ENCODE measurements at regions not wholly inside any gene's neighbourhood (a gene's known extent, or its start where the extent isn't known, plus 50 kb on each side); places are given as distances from the start of the nearest gene placed in this dataset.
"Not testable (repeated sequence)": the region's sequence is repeated elsewhere in the genome, so short reads cannot be mapped to it uniquely, and the experiment has no call there.

DNA sequence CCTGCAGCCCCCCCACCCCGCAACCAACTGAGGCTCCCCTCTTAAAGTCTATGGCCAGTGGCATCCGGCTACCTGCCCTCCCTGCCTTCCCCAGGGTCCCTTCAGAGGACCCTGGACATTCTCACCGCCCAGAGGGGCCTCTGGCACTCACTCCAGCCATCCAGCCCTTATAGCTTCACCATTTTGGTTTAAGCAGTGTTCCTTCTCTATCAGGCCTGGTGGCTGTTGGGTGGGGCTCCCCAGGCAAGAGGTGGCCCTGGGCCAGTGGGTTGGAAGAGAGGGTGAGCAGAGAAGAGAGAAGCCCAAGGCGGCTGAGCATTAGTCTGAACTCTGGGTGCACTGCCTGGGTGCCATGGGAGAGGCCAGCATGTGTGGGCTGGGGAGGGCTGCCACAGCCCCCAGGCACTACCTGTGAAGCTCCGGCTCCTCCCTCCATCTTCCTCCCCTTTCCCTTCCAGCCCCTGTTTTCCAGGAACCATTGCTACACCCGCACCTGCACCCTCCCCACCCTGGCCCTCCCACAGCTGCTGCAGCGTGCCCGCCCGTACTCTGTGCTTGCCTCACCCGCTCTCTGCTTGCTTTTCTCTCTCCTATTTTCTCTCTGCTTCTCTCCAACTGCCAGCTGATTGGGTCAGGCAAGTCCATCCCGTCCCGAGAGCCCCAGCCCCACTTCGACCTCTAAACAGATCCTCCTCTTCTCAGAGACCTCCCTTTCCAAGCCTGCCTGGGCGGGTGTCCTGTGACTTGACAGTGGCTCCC lies 168.2 kb downstream of the TBC1D2B start:
- DNase-seq (ENCODE audit: low read depth), result no peak

DNA sequence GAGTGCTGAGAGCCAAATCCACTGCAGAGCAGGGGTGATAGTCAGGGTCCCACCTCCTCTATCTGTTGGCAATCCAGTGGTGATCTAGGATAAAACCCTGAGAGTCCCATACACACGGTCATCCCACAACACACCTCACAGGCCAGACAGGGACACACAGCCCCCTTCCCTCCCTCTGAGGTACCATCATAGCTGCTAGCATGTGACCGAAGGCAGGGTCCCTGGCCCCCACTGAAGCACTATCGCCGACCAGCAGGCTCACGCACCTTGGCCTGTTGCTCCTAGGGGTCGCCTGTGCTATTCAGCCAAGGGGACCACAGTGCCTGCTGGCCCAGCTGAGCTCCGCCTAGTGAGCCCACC lies 168.8 kb downstream of the TBC1D2B start:
- not testable (repeated sequence) for DNase-seq (ENCODE audit: low read depth)

DNA sequence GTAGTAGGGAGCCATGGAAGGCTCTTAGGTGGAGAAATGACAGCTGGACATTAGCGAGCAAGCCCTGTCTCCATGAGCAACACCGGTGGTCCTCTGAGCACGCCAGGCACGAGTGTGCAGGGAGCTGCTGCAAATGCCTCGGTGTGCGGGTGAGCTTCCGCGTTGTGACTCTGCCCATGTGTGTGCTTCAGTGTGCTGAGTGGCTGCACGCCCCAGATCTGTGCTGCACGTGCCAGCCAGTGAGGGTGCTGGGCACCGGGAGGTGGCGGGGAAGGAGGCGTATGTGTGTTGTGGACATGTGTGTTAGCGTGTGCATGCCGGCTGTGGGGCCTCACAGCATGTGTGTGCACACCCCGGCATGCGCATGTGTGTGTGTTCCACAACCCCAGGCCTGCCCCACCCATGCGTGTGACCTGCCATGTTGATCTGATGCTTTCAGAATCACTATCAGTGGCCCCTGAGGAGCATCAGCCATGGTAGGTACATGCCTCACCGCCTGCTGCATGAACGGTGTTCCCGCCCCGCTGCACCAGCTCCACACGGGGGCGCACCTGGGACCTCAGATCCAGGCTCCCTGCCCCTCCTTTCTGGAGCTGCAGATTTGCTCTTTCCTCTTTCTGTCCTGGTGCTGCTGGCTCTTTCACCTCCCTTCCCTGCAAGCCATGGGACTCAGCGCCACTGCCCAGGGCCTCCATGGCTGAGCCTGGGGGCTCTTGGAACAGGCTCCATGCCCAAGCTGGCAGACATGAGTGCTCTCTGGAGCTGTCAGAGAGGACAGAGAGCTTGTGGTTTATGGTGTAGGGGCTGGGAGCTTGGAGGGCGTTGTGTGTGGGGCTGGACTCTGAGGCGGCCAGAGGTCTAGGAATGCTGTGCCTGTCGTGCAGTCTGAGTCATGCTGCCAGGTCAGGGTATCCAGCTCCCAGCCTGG lies 169.4 kb downstream of the TBC1D2B start:
- DNase-seq (ENCODE audit: low read depth), result peak; percentile 52

DNA sequence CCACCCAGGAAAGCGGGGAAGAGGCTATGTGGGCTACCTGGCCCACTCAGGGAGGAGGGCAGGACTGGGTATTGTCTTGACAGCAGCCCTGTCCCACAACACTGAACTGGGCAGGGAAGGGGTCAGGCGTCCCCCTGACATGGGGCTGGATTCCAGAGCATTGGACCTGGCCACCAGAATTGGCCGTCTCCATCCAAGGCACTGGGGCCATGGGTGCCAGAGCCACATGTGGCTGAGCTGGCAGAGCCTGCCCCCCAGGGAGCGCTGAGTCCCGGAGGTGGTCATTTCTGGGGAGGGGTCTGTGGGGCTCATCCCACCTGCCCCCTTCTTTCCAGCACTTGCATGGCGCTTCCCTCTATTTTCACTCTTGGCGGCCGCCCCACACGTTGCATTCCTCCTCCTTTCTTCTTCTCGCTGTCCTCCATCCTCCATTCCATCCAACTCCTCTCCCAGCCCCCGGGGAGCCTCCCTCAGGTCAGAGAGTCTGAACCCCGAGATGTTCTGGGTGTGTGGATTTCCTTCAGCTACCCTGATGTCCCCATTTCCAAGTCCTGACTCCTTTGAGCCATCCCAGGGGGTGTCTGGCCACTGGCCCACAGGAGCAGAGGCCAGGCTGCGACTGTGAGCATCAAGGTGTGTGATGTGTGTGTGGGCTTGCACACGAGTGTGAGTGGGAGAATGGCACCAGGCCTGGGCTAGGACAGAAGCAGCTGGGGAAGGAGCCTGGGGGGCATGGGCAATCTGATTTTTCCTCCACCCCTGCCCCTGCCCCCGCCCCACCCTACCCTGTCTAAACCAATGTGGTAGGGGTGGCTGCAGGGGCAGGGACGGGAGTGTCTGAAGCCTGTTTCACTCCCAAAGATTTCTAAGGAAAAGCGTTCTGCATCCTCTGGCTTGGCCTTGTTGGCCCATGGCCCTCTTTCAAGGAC lies 171.2 kb downstream of the TBC1D2B start:
- DNase-seq (ENCODE audit: low read depth), result not testable (repeated sequence)

DNA sequence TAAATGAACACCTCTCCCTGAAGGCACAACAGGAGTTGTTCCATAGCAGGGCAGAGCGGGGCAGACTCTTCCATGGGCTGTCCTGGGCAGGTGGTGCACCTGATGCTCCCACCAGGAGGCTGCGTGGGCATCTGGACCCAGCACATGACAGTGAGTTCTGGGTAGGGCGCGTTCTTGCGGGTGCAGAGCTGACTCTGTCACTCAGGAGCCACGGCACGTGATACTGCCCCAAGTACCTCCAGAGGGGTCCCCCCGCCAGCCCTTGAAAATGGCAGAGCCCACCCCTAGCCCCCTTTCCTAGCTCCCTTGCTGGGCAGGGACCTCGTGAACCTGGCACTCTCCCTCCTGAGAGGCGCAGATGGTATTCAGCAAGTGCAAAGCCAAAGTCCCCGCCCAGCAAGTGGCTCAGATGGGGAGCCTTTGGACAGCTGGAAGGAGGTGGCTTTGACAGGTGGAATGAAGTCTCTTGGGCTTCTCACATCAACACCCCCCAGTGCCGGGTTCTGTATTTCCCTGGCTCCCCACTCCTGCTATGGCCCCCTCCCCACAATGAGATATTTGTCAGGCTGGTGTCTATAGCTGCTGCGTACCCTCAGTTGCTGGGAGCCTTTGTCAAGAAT lies 172.1 kb downstream of the TBC1D2B start:
- no peak for DNase-seq (ENCODE audit: low read depth)

DNA sequence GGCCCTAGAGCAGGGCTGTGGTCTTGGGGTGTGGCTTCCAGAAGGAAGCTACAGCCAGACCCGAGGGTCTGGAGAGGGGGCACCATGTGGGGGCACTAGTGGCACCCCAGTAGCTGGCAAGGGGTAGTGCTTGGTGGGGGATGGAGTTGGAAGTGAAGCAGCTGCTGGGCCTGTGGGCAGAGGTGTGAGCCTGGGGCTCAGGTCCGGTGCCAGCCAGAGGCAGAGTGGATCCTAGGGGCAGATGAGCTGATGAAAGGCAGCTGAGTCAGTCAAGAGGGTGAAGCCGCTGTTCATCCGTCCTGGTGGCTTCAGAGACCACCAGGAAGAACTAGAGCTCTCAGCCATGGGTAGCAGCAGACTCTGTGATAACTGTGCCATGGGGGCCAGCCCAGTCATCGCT lies 172.6 kb downstream of the TBC1D2B start:
- DNase-seq (ENCODE audit: low read depth), result no peak

DNA sequence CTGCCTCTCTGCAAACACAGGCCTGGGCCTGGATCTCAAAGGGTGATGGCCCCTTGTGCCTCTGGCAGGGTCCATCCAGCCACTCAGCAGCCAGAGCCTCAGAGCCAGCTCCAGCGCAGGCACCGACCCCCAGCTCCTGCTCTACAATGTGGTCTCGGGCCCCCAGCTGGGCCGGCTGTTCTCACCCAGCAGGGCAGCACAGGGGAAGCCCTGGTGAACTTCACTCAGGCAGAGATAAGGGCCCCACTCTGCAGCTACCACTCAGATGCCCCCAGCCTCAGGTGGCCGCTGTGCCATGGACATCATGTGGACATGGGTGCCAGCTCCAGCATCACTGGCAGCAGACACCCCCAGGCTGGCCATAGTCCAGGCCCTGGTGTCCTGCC lies 173.1 kb downstream of the TBC1D2B start:
- no peak for DNase-seq (ENCODE audit: low read depth)

DNA sequence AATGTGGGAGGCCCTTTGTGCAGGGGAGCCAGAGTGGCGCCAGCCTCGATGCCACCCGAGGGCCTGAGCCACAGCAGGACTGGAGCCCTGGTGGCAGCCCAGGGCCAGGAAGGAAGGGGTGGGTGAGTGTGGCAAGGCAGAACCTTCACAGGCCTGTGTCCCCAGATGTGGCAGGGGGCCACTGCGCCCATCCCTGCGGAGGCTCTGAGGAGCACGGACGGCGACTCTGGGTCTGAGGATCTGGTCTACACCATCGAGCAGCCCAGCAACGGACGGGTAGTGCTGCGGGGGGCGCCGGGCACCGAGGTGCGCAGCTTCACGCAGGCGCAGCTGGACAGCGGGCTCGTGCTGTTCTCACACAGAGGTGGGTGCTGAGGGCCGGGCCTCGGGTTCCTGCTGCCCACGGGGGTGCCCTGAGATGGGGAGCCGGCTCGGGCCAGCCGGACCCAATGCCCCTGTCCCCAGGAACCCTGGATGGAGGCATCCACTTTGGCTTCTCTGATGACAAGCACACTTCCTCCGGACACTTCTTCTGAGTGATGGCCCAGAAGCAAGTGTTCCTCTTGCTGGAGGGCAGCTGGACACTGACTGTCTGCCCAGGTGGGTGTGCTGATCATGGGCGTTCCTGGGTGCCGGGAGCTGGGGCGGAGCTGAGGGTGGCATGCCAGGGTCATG lies 173.6 kb downstream of the TBC1D2B start:
- not testable (repeated sequence) for DNase-seq (ENCODE audit: low read depth)

DNA sequence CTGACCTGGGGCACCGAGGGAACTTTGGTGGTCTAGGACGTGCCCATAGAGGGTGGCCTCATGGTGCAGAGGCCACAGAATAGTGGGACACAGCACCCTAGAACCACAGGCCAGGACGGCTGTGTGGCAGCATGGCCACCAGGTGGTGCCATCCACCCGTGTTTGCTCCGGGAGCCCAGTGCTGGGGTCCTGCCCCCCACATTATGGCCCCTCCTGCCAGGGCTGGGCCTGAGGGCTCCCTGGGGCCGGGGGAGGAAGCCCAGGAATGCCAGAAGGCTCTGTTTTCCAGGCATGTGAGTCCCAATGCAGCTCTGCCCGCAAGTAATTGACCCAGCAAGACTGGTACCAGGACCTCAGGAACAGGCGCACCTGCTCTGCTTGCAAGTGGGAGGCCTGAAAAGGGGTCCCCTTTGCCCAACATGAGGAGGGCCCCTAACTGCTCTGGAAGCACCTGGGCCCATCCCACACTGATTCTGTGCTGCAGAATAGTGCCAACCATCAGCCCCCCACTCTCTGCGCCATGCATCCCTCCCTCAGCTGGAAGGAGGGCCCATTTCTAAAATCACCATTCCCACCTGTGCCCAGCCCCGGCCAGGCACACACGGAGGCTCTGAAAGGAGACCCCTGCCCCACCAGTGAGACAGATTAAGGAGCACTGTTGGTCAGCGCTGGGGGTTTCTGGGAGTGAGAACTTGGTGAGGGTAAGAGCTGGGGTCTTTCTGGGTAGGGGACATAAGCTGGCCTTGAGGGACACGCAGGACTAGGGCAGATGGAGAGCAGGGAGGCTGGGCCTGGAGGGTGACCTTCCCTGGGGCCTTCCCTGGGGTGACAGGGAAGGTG lies 174.4 kb downstream of the TBC1D2B start:
- DNase-seq (ENCODE audit: low read depth), result not testable (repeated sequence)

DNA sequence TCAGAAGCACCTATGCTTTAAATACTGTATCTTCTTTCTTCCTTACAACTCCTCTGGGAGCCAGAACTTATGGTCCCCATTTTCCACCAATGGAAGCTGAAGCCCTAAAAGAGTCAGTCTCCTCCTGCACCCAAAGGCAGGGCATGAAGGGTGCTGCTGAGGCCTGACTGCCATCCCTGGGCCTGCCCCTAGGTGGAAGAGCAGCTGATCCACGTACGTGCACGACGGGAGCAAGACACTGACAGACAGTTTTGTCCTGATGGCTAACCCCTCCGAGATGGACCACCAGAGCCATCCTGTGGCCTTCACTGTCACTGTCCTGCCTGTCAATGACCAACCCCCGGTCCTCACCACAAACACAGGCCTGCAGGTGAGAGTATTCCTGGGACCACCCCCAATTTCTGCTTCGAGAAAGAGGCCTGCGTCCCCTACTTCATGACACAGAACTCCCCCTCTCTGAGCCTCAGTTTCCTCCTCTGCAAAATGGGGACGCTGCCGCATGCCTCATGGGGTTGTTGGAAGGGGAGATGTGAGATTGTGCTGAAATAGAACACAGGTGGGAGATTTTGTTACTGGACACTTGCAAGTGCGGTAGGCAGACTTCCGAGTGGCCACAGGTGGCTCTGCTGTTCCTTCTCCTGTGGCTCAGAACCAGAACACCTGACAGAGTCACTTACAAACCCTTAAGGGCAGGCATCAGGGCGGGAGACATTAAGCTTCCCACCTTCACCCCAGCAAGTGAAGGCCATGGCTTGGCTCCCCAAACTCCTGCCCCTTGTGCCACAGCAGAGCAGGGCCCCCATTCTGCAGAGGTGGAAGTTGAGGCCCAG lies 175.4 kb downstream of the TBC1D2B start:
- DNase-seq (ENCODE audit: low read depth), result no peak

DNA sequence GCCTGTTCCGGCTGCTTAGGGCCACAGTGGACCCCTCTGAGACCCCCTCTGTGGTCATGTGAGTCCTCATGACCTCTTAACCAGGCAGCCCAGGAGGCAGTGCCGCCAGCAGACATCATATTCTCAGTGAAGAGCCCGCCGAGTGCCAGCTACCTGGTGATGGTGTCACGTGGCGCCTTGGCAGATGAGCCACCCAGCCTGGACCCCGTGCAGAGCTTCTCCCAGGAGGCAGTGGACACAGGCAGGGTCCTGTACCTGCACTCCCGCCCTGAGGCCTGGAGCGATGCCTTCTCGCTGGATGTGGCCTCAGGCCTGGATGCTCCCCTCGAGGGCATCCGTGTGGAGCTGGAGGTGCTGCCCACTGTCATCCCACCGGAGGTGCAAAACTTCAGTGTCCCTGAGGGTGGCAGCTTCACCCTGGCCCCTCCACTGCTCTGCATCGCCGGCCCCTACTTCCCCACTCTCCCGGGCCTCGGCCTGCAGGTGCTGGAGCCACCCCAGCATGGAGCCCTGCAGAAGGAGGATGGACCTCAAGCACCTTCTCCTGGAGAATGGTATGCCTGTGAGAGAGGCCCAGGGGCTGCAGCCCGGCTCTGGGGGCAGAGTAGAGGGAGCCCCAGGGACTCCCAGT lies 176.1 kb downstream of the TBC1D2B start:
- DNase-seq (ENCODE audit: low read depth), result no peak

DNA sequence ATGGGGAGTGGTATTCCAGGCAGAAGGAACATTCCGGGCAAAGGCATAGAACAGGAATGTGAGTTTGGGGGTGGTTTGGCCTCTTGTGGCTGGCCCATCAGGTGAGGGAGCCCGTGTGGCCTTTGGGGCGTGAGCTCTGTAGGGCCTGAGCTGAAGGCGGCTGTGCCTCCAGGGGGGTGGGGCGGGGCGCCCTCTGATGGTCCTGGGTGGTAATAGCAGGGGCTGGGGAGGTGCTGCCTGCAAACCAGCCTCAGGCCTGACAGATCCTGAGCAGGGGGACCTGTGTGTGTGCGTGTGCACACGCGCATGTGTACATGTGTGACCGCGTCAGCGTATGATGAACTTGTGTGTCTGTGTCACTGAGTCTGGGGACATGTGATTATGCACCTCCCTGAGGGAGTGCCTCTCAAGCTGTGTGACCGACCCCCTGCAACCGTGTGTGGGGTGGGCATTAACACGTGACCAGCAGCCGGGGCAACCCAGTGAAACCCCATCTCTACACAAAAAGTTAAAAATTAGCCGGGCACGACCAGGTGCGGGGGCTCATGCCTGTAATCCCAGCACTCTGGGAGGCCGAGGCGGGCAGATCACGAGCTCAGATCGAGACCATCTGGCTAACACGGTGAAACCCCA lies 177.1 kb downstream of the TBC1D2B start:
- not testable (repeated sequence) for DNase-seq (ENCODE audit: low read depth)

DNA sequence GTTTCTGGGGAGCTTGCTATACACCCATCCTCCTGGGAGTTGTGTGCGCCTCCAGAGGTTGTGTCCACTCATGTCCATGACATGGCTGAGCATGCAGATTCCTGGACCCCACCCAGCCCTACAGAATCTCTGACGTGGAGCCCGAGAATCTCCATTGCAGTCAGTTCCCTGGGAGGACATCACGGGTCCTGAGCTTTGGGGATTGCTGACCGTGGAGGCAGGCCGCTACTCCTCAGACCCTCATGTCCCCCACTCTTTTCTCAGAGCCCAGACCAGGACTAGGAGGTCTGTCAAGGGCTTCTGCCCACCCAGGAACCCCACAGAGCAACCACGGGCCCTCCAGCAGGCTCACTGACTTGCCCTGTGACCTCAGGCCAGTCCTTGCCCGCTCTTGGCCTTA lies 177.7 kb downstream of the TBC1D2B start:
- not testable (repeated sequence) for DNase-seq (ENCODE audit: low read depth)

DNA sequence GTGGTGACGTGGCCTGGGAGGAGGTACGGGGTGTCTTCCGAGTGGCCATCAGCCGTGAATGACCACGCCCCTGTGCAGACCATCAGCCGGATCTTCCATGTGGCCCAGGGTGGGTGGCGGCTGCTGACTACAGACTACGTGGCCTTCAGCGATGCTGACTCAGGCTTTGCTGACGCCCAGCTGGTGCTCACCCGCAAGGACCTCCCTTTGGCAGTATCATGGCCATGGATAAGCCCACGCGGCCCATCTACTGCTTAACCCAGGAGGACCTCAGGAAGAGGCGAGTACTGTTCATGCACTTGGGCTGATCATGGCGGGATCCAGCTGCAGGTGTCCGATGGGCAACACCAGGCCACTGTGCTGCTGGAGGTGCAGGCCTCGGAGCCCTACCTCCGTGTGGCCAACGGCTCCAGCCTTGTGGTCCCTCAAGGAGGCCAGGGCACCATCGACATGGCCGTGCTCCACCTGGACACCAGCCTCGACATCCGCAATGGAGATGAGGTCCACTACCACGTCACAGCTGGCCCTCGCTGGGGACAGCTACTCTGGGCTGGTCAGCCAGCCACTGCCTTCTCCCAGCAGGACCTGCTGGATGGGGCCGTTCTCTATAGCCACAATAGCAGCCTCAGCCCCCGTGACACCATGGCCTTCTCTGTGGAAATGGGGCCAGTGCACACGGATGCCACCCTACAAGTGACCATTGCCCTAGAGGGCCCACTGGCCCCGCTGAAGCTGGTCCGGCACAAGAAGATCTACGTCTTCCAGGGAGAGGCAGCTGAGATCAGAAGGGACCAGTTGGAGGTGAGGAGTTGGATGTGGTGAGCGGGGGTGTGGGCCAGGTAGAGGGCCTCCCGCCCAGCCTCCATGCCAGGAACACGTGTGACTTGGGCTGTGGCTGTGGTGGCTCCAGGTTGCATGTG lies 178.4 kb downstream of the TBC1D2B start:
- no peak for DNase-seq (ENCODE audit: low read depth)

DNA sequence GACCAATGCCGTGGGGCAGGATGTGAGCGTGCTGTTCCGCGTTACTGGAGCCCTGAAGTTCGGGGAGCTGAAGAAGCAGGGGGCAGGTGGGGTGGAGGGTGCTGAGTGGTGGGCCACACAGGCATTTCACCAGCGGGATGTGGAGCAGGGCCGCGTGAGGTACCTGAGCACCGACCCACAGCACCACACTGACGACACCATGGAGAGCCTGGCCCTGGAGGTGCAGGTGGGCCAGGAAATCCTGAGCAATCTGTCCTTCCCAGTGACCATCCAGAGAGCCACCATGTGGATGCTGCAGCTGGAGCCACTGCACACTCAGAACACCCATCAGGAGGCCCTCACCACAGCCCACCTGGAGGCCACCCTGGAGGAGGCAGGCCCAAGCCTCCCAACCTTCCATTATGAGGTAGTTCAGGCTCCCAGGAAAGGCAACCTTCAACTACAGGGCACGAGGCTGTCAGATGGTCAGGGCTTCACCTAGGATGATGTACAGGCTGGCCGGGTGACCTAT lies 179.6 kb downstream of the TBC1D2B start:
- DNase-seq (ENCODE audit: low read depth), result no peak

DNA sequence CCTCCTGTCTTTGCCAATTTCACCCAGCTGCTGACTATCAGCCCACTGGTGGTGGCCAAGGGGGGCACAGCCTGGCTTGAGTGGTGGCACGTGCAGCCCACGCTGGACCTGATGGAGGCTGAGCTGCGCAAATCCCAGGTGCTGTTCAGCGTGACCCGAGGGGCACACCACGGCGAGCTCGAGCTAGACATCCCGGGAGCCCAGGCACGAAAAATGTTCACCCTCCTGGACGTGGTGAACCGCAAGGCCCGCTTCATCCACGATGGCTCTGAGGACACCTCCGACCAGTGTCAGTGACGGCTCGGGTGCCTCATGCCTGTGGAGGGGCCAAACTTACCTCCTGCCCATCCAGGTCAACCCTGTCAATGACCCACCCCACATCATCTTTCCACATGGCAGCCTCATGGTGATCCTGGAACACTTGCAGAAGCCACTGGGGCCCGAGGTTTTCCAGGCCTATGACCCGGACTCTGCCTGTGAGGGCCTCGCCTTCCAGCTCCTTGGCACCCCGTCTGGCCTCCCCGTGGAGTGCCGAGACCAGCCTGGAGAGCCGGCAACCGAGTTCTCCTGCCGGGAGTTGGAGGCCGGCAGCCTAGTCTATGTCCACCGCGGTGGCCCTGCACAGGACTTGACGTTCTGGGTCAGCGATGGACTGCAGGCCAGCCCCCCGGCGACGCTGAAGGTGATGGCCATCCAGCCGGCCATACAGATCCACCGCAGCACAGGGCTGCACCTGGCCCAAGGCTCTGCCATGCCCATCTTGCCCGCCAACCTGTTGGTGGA lies 180.2 kb downstream of the TBC1D2B start:
- not testable (repeated sequence) for DNase-seq (ENCODE audit: low read depth)

Measured in CMK (cell line).